ENCODE measurements at regions not wholly inside any gene's neighbourhood (a gene's known extent, or its start where the extent isn't known, plus 50 kb on each side); places are given as distances from the start of the nearest gene placed in this dataset.

- no peak for TF ChIP-seq CTCF (conservative IDR thresholded peaks at IDR 0.05 in 1 of 2, IDR thresholded peaks at IDR 0.05 in 1 of 2; ENCODE audit: extremely low read depth in 1 of 2, insufficient read depth in 1 of 2, low read depth in 1 of 2, low read length in 2 of 2)
- no peak for TF ChIP-seq EZH2 (IDR thresholded peaks at IDR 0.05; ENCODE audit: borderline replicate concordance, low read length)
These were observed 726.0 kb upstream of the GJE1 start for GRCh38 chr6:141406761-141407160.

Measured in mammary epithelial cell (primary cell).